ENCODE measurements at regions not wholly inside any gene's neighbourhood (a gene's known extent, or its start where the extent isn't known, plus 50 kb on each side); places are given as distances from the start of the nearest gene placed in this dataset.
"Not testable (repeated sequence)": the region's sequence is repeated elsewhere in the genome, so short reads cannot be mapped to it uniquely, and the experiment has no call there.

- DNase-seq (ENCODE audit: low spot score): no peak
These were observed 686.5 kb downstream of the MECOM start for GRCh38 chr3:168976969-168977368.

- DNase-seq (ENCODE audit: low spot score): no peak
These were observed 687.9 kb downstream of the MECOM start for GRCh38 chr3:168975576-168975975.

- no peak for DNase-seq (ENCODE audit: low spot score)
These were observed 688.7 kb downstream of the MECOM start for GRCh38 chr3:168974617-168975403.

GRCh38 chr3:168973897-168974296 lies 689.6 kb downstream of the MECOM start:
- DNase-seq (ENCODE audit: low spot score): no peak

GRCh38 chr3:168973206-168973605 lies 690.3 kb downstream of the MECOM start:
- no peak for DNase-seq (ENCODE audit: low spot score)

- no peak for DNase-seq (ENCODE audit: low spot score)
These were observed 694.9 kb downstream of the MECOM start for GRCh38 chr3:168968609-168969008.

GRCh38 chr3:168964736-168965135 lies 698.8 kb downstream of the MECOM start:
- DNase-seq (ENCODE audit: low spot score): no peak

GRCh38 chr3:168961271-168961670 lies 702.2 kb downstream of the MECOM start:
- no peak for DNase-seq (ENCODE audit: low spot score)

GRCh38 chr3:168959731-168960130 lies 703.8 kb downstream of the MECOM start:
- DNase-seq (ENCODE audit: low spot score): no peak

GRCh38 chr3:168958466-168958865 lies 705.0 kb downstream of the MECOM start:
- no peak for DNase-seq (ENCODE audit: low spot score)

GRCh38 chr3:168956076-168956475 lies 707.4 kb downstream of the MECOM start:
- no peak for DNase-seq (ENCODE audit: low spot score)

- no peak for DNase-seq (ENCODE audit: low spot score)
These were observed 711.0 kb downstream of the MECOM start for GRCh38 chr3:168952551-168952950.

GRCh38 chr3:168951884-168952283 lies 711.6 kb downstream of the MECOM start:
- DNase-seq (ENCODE audit: low spot score): no peak

- DNase-seq (ENCODE audit: low spot score): no peak
These were observed 712.1 kb downstream of the MECOM start for GRCh38 chr3:168951368-168951767.

GRCh38 chr3:168950622-168951021 lies 712.9 kb downstream of the MECOM start:
- no peak for DNase-seq (ENCODE audit: low spot score)

GRCh38 chr3:168939651-168940238 lies 723.8 kb downstream of the MECOM start:
- no peak for DNase-seq (ENCODE audit: low spot score)

- no peak for DNase-seq (ENCODE audit: low spot score)
These were observed 729.9 kb downstream of the MECOM start for GRCh38 chr3:168933614-168934013.

GRCh38 chr3:168929997-168930396 lies 733.5 kb downstream of the MECOM start:
- not testable (repeated sequence) for DNase-seq (ENCODE audit: low spot score)

- DNase-seq (ENCODE audit: low spot score): no peak
These were observed 737.1 kb downstream of the MECOM start for GRCh38 chr3:168926426-168926825.

- DNase-seq (ENCODE audit: low spot score): no peak
These were observed 737.9 kb downstream of the MECOM start for GRCh38 chr3:168925568-168925967.

GRCh38 chr3:168914662-168915061 lies 748.9 kb downstream of the MECOM start:
- no peak for DNase-seq (ENCODE audit: low spot score)

GRCh38 chr3:168909260-168909659 lies 754.3 kb downstream of the MECOM start:
- DNase-seq (ENCODE audit: low spot score): no peak

GRCh38 chr3:168895419-168895818 lies 768.1 kb downstream of the MECOM start:
- no peak for DNase-seq (ENCODE audit: low spot score)
